ENCODE measurements at regions not wholly inside any gene's neighbourhood (a gene's known extent, or its start where the extent isn't known, plus 50 kb on each side); places are given as distances from the start of the nearest gene placed in this dataset.

DNA sequence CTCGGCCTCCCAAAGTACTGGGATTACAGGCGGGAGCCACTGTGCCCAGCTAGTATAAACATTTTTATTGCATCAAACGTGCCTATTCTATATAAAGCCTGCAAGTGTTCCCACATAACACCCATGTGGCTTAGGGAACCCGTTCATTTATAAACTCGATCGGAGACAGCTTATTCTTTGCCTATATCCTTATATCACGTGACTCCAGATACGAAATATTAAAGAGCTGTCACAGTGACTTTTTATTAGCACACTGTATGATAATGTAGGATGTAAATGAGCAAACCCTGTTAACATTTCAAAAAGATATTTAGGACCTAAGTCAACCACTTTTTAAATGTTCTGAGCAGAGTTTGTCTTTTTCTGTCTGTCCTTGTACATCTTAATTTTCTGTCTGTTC, 642.9 kb upstream of the ADARB2 start:
- TF ChIP-seq EZH2 (IDR thresholded peaks at IDR 0.05; ENCODE audit: low read length, unreplicated experiment) (no peak), EZH2phosphoT487 (IDR thresholded peaks at IDR 0.05; ENCODE audit: borderline replicate concordance, low read length) (no peak)
- TF ChIP-seq, protein P1, sequence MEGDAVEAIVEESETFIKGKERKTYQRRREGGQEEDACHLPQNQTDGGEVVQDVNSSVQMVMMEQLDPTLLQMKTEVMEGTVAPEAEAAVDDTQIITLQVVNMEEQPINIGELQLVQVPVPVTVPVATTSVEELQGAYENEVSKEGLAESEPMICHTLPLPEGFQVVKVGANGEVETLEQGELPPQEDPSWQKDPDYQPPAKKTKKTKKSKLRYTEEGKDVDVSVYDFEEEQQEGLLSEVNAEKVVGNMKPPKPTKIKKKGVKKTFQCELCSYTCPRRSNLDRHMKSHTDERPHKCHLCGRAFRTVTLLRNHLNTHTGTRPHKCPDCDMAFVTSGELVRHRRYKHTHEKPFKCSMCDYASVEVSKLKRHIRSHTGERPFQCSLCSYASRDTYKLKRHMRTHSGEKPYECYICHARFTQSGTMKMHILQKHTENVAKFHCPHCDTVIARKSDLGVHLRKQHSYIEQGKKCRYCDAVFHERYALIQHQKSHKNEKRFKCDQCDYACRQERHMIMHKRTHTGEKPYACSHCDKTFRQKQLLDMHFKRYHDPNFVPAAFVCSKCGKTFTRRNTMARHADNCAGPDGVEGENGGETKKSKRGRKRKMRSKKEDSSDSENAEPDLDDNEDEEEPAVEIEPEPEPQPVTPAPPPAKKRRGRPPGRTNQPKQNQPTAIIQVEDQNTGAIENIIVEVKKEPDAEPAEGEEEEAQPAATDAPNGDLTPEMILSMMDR (conservative IDR thresholded peaks at IDR 0.05; ENCODE audit: low read depth, low read length) = no peak

DNA sequence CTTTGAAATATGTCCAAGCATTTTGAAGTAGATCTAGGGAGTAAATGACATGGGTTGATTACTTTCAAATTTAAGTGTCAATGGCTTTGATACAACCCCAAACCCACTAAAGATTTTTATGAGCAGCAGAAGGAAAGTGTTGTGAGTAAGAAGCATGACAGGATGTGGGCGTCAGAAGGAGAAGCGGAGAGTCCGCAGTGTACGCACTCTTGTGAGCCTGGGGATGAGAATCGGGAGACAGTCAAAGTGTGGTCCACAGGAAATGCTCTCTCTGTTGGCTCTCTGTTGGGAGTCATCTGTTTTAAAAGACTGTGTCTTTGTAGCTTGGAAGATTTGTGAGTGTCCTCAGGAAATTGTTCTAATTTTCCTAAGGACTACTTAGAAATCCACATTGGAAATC, 629.8 kb upstream of the ADARB2 start:
- no peaks in the 10 kb centered on the region for H3F3A ChIP-seq (ENCODE audit: low read length, unreplicated experiment)
- H3K9me2 ChIP-seq (replicated peaks; ENCODE audit: low read length) = no peaks in the 10 kb centered on the region
- no peak overlapping the region for H3K4me3 ChIP-seq (ENCODE audit: low read length)
- no peaks in the 10 kb centered on the region for H3K9me3 ChIP-seq (ENCODE audit: low read length)
- H3K4me1 ChIP-seq (ENCODE audit: insufficient read depth, low read length) = no peaks in the 10 kb centered on the region
- no TSS peak for BruUV-seq (replicated peaks)
- TF ChIP-seq EZH2 (IDR thresholded peaks at IDR 0.05; ENCODE audit: low read length, unreplicated experiment) (no peak), EZH2phosphoT487 (IDR thresholded peaks at IDR 0.05; ENCODE audit: borderline replicate concordance, low read length) (no peak)
- TF ChIP-seq, protein P1 (conservative IDR thresholded peaks at IDR 0.05; ENCODE audit: low read depth, low read length) = no peak
- no peaks in the 10 kb centered on the region for H3K79me2 ChIP-seq (ENCODE audit: low read length)
- no peak overlapping the region for H3K27ac ChIP-seq (ENCODE audit: low read length)
- H3K4me2 ChIP-seq (ENCODE audit: low read length) = no peak overlapping the region
- intact Hi-C loops (cut with micrococcal nuclease) = no loop called here
- H3K36me3 ChIP-seq (ENCODE audit: low read depth, low read length) = no peaks in the 10 kb centered on the region
- H2AFZ ChIP-seq (ENCODE audit: low read length) = no peak overlapping the region
- DNase-seq (no peak), ATAC-seq (no peak)
- no peak overlapping the region for H3K9ac ChIP-seq (ENCODE audit: low read length)
- ChIA-PET CTCF (no interaction called here), POLR2A (ENCODE audit: unreplicated experiment) (no interaction called here)
- no peaks in the 10 kb centered on the region for H4K20me1 ChIP-seq (ENCODE audit: low read length)
- H3K27me3 ChIP-seq (ENCODE audit: low read length) = no peaks in the 10 kb centered on the region

More for the DNA sequence above, 642.9 kb upstream of the ADARB2 start:
- ChIA-PET POLR2A (ENCODE audit: unreplicated experiment) (no interaction called here), CTCF (no interaction called here)
- H3K9me3 ChIP-seq (ENCODE audit: low read length) = no peaks in the 10 kb centered on the region
- DNase-seq = no peak
- no peak overlapping the region for H3K4me3 ChIP-seq (ENCODE audit: low read length)
- no peaks in the 10 kb centered on the region for H3K4me1 ChIP-seq (ENCODE audit: insufficient read depth, low read length)
- no peaks in the 10 kb centered on the region for H3F3A ChIP-seq (ENCODE audit: low read length, unreplicated experiment)
- H2AFZ ChIP-seq (ENCODE audit: low read length) = no peak overlapping the region
- no peaks in the 10 kb centered on the region for H3K27me3 ChIP-seq (ENCODE audit: low read length)
- no peak overlapping the region for H3K27ac ChIP-seq (ENCODE audit: low read length)
- no peaks in the 10 kb centered on the region for H4K20me1 ChIP-seq (ENCODE audit: low read length)
- H3K79me2 ChIP-seq (ENCODE audit: low read length) = no peaks in the 10 kb centered on the region
- H3K4me2 ChIP-seq (ENCODE audit: low read length) = no peak overlapping the region
- H3K9ac ChIP-seq (ENCODE audit: low read length) = no peak overlapping the region
- no peaks in the 10 kb centered on the region for H3K9me2 ChIP-seq (replicated peaks; ENCODE audit: low read length)
- H3K36me3 ChIP-seq (ENCODE audit: low read depth, low read length) = no peaks in the 10 kb centered on the region
- no peak for ATAC-seq
- no TSS peak for BruUV-seq (replicated peaks)
- intact Hi-C loops (cut with micrococcal nuclease) = no loop called here

GRCh38 chr10:2366264-2366931, 629.1 kb upstream of the ADARB2 start:
- Histone ChIP-seq H3K9me2 (replicated peaks; ENCODE audit: low read length) (no peaks in the 10 kb centered on the region), H3K27me3 (ENCODE audit: low read length) (no peaks in the 10 kb centered on the region), H3K9ac (ENCODE audit: low read length) (no peak overlapping the region), H3F3A (ENCODE audit: low read length, unreplicated experiment) (no peaks in the 10 kb centered on the region), H3K4me2 (ENCODE audit: low read length) (no peak overlapping the region), H2AFZ (ENCODE audit: low read length) (no peak overlapping the region), H3K27ac (ENCODE audit: low read length) (no peak overlapping the region), H3K9me3 (ENCODE audit: low read length) (no peaks in the 10 kb centered on the region), H3K4me3 (ENCODE audit: low read length) (no peak overlapping the region), H3K4me1 (ENCODE audit: insufficient read depth, low read length) (no peaks in the 10 kb centered on the region), H4K20me1 (ENCODE audit: low read length) (no peaks in the 10 kb centered on the region), H3K36me3 (ENCODE audit: low read depth, low read length) (no peaks in the 10 kb centered on the region), H3K79me2 (ENCODE audit: low read length) (no peaks in the 10 kb centered on the region)
- no peak for TF ChIP-seq EZH2 (IDR thresholded peaks at IDR 0.05; ENCODE audit: low read length, unreplicated experiment)
- no peak for TF ChIP-seq EZH2phosphoT487 (IDR thresholded peaks at IDR 0.05; ENCODE audit: borderline replicate concordance, low read length)
- TF ChIP-seq, protein P1 (conservative IDR thresholded peaks at IDR 0.05; ENCODE audit: low read depth, low read length) = no peak
- intact Hi-C loops (cut with micrococcal nuclease) = no loop called here
- BruUV-seq (replicated peaks) = no TSS peak
- POLR2A ChIA-PET (ENCODE audit: unreplicated experiment) = no interaction called here
- DNase-seq = no peak
- ATAC-seq = no peak
- CTCF ChIA-PET = no interaction called here

All from PC-3 (cell line).